Loucy (cell line): ENCODE measurements at regions not wholly inside any gene's neighbourhood (a gene's known extent, or its start where the extent isn't known, plus 50 kb on each side); places are given as distances from the start of the nearest gene placed in this dataset.

Experiments
- H2AFZ ChIP-seq: fragments of 200-600 bp; sonication (generic); 2 replicates; pipeline ENCODE4 v1.6.0; 2016; ENCODE audit warnings: antibody characterized with exemption, mild to moderate bottlenecking, low read length, moderate library complexity
- H3F3A ChIP-seq: fragments of 200-600 bp; 2 replicates; pipeline ENCODE4 v1.6.0; 2016; ENCODE audit warnings: antibody characterized with exemption, low read depth, mild to moderate bottlenecking
- H3K27me3 ChIP-seq: fragments of 200-600 bp; sonication (generic); 2 replicates; pipeline ENCODE4 v1.6.1; 2014; ENCODE audit warnings: low read length, mild to moderate bottlenecking; ENCODE audit not compliant: insufficient read depth, poor library complexity, severe bottlenecking
- H3K36me3 ChIP-seq: fragments of 200-600 bp; sonication (generic); 2 replicates; pipeline ENCODE4 v1.6.1; 2016; ENCODE audit warnings: low read length; ENCODE audit not compliant: insufficient read depth
- H3K4me1 ChIP-seq: fragments of 200-600 bp; sonication (generic); 2 replicates; pipeline ENCODE4 v1.5.1; 2014; ENCODE audit warnings: low read length, mild to moderate bottlenecking; ENCODE audit not compliant: insufficient read depth, poor library complexity, severe bottlenecking
- H3K4me2 ChIP-seq: fragments of 200-600 bp; sonication (generic); 2 replicates; pipeline ENCODE4 v1.6.0; 2014; ENCODE audit warnings: antibody characterized with exemption, low read length, low read depth, mild to moderate bottlenecking; ENCODE audit not compliant: poor library complexity, severe bottlenecking
- H3K4me3 ChIP-seq: fragments of 200-600 bp; sonication (generic); 2 replicates; pipeline ENCODE4 v1.5.1; 2014; ENCODE audit warnings: low read length, mild to moderate bottlenecking, mixed read lengths; ENCODE audit not compliant: poor library complexity, severe bottlenecking
- H3K79me2 ChIP-seq: fragments of 200-600 bp; sonication (generic); 2 replicates; pipeline ENCODE4 v1.6.1; 2014; ENCODE audit warnings: low read length; ENCODE audit not compliant: insufficient read depth
- H3K9ac ChIP-seq: fragments of 200-600 bp; sonication (generic); 2 replicates; pipeline ENCODE4 v1.6.0; 2014; ENCODE audit warnings: mild to moderate bottlenecking, low read depth, low read length, moderate library complexity; ENCODE audit not compliant: poor library complexity, severe bottlenecking
- H3K9me2 ChIP-seq: fragments of 200-600 bp; sonication (generic); replicated peaks from 2 replicates; pipeline ENCODE4 v1.6.1; 2016; ENCODE audit warnings: low read depth, low read length, mixed read lengths
- H3K9me3 ChIP-seq: fragments of 200-600 bp; sonication (generic); 2 replicates; pipeline ENCODE4 v1.6.1; 2014; ENCODE audit warnings: mild to moderate bottlenecking, antibody characterized with exemption, low read length, low read depth; ENCODE audit not compliant: insufficient read depth
- H4K20me1 ChIP-seq: fragments of 200-600 bp; sonication (generic); 2 replicates; pipeline ENCODE4 v1.6.0; 2014; ENCODE audit warnings: antibody characterized with exemption, low read length, mild to moderate bottlenecking; ENCODE audit not compliant: insufficient read depth, poor library complexity, severe bottlenecking
- CTCF ChIP-seq: fragments of 200-600 bp; sonication (generic); conservative IDR thresholded peaks from 2 replicates; pipeline ENCODE4 v1.5.1; 2014; ENCODE audit warnings: mild to moderate bottlenecking, antibody characterized with exemption, low read length
- EZH2phosphoT487 ChIP-seq: fragments of 200-600 bp; IDR thresholded peaks from 2 replicates; pipeline ENCODE4 v1.6.1; 2018; ENCODE audit warnings: antibody characterized with exemption, mild to moderate bottlenecking, moderate library complexity, borderline replicate concordance

- Histone ChIP-seq H4K20me1 (no peaks in the 10 kb centered on the region), H3K9me3 (no peaks in the 10 kb centered on the region), H3K36me3 (no peaks in the 10 kb centered on the region), H3K27me3 (no peaks in the 10 kb centered on the region), H3F3A (no peaks in the 10 kb centered on the region), H2AFZ (no peak overlapping the region), H3K79me2 (no peaks in the 10 kb centered on the region), H3K9ac (no peak overlapping the region), H3K4me2 (no peak overlapping the region), H3K4me1 (no peaks in the 10 kb centered on the region), H3K9me2 (no peaks in the 10 kb centered on the region), H3K4me3 (no peak overlapping the region)
- TF ChIP-seq EZH2phosphoT487: no peak
These were observed 71.7 kb upstream of the TMEM106B start for GRCh38 chr7:12139416-12139815.

GRCh38 chr7:12146813-12147212, 64.3 kb upstream of the TMEM106B start:
- Histone ChIP-seq H3F3A (no peaks in the 10 kb centered on the region), H4K20me1 (no peaks in the 10 kb centered on the region), H3K4me1 (no peaks in the 10 kb centered on the region), H3K9me2 (no peaks in the 10 kb centered on the region), H3K4me3 (no peak overlapping the region), H3K36me3 (no peaks in the 10 kb centered on the region), H2AFZ (no peak overlapping the region), H3K4me2 (no peak overlapping the region), H3K79me2 (no peaks in the 10 kb centered on the region), H3K9me3 (no peaks in the 10 kb centered on the region), H3K9ac (no peak overlapping the region), H3K27me3 (no peaks in the 10 kb centered on the region)
- no peak for TF ChIP-seq EZH2phosphoT487
- TF ChIP-seq CTCF: no peak

- H2AFZ ChIP-seq: no peak overlapping the region
- H3K9ac ChIP-seq: no peak overlapping the region
- no peaks in the 10 kb centered on the region for H3K4me1 ChIP-seq
- no peak overlapping the region for H3K4me3 ChIP-seq
- no peaks in the 10 kb centered on the region for H3K27me3 ChIP-seq
- TF ChIP-seq EZH2phosphoT487 (no peak), CTCF (no peak)
- no peak overlapping the region for H3K4me2 ChIP-seq
- no peaks in the 10 kb centered on the region for H4K20me1 ChIP-seq
- no peaks in the 10 kb centered on the region for H3K9me2 ChIP-seq
- H3K79me2 ChIP-seq: no peaks in the 10 kb centered on the region
- H3F3A ChIP-seq: no peaks in the 10 kb centered on the region
- H3K9me3 ChIP-seq: no peaks in the 10 kb centered on the region
- no peaks in the 10 kb centered on the region for H3K36me3 ChIP-seq
These were observed 58.7 kb upstream of the TMEM106B start for GRCh38 chr7:12152196-12152918.

- no peak for TF ChIP-seq CTCF
- H3K79me2 ChIP-seq: no peaks in the 10 kb centered on the region
- no peak overlapping the region for H3K4me3 ChIP-seq
- no peaks in the 10 kb centered on the region for H3K9me3 ChIP-seq
- H3K9ac ChIP-seq: no peak overlapping the region
- no peaks in the 10 kb centered on the region for H3K4me1 ChIP-seq
- no peaks in the 10 kb centered on the region for H3K9me2 ChIP-seq
- no peak overlapping the region for H3K4me2 ChIP-seq
- H3F3A ChIP-seq: no peaks in the 10 kb centered on the region
- no peaks in the 10 kb centered on the region for H3K27me3 ChIP-seq
- H4K20me1 ChIP-seq: no peaks in the 10 kb centered on the region
- no peak overlapping the region for H2AFZ ChIP-seq
- no peaks in the 10 kb centered on the region for H3K36me3 ChIP-seq
These were observed 57.0 kb upstream of the TMEM106B start for GRCh38 chr7:12154119-12154518.
